ENCODE measurements at regions not wholly inside any gene's neighbourhood (a gene's known extent, or its start where the extent isn't known, plus 50 kb on each side); places are given as distances from the start of the nearest gene placed in this dataset.
A peak's percentile ranks its signal among the peaks of the same experiment; 100 is the strongest.
"Not testable (repeated sequence)": the region's sequence is repeated elsewhere in the genome, so short reads cannot be mapped to it uniquely, and the experiment has no call there.

DNA sequence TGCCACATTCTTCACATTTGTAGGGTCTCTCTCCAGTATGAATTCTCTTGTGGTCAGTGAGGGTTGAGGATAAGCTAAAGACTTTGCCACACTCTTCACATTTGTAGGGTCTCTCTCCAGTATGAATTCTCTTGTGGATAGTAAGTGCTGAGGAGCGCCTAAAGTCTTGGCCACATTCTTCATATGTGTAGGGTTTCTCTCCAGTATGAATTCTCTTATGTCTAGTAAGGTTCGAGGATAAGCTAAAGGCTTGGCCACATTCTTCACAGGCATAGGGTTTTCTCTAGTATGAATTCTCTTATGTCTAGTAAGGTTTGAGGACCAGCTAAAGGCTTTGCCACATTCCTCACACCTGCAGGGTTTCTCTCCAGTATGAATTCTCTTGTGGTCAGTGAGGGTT is 706.9 kb upstream of the ZNF722 start:
- H3K36me3 ChIP-seq (ENCODE audit: insufficient read depth in 1 of 2, low read depth in 1 of 2); DNase-seq; H3K9me3 ChIP-seq; H3K27me3 ChIP-seq (ENCODE audit: insufficient read depth in 3 of 3, low read length in 2 of 3); H3K4me3 ChIP-seq; ATAC-seq; H3K4me1 ChIP-seq; intact Hi-C loops (cut with DNase I); H3K27ac ChIP-seq: not testable (repeated sequence)
- 55 to 67% (median 60%) methylated on average over 2 of the region's 2 CpGs for WGBS, 3 donors

DNA sequence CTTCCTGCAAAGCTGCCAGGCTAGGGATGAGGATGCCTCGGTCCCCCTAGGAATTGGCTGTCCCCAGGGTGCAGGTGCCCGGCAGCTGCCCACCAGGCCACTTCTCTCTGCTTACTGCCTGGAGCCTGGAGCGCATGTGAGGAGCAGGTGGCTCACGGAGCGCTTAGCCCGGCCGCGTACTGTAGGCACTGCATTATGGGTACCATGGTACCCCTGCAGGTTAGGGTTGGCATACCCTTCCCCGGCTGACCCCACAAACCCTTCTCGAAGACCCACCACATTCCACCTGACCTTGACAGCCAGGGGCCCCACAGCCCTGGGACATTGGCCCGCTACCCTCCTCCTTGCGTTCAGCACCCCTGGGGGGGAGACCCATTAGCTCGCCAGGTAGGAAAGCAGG is 681.1 kb upstream of the ZNF722 start:
- H3K36me3 ChIP-seq (ENCODE audit: insufficient read depth in 1 of 2, low read depth in 1 of 2); H3K4me3 ChIP-seq; intact Hi-C loops (cut with DNase I); H3K9me3 ChIP-seq; H3K27ac ChIP-seq; ATAC-seq; H3K27me3 ChIP-seq (ENCODE audit: insufficient read depth in 3 of 3, low read length in 2 of 3); H3K4me1 ChIP-seq: not testable (repeated sequence)
- peak in 1 of 2 donors; percentile 7 for DNase-seq
- WGBS, 3 donors: 97 to 98% (median 97%) methylated on average over 4 to 8 of the region's 13 CpGs

DNA sequence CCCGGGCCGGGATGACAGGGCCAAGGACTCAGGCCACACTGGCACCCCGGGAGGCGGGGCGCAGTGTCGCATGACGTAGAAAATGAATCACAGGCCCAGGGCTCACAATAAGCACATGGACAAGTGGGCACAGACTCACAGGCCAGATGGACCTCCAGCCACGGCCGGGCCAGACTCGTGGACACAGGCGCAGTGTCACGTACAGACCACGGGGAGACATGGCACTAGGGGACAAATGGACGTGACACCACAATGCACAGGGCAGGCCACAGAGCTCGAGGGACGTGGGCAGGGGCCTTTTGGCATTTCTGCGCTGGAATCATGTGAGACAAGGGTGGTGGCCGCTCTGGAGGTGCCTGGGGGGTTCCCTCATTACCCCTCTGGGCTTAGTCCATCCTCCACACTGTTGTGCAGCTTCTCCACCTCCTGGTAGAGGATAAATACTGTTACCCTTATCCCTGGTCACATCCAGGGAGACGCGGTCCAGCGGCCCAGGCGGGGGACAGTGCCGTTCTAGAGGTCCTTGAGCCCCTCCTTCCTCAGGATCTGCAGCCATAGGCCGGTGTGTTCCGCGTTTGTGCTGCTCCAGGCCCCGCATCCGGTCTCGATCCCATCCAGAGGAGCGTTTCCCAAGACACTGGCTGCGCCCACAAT is 649.8 kb upstream of the ZNF722 start:
- H3K36me3 ChIP-seq (ENCODE audit: insufficient read depth in 1 of 2, low read depth in 1 of 2); H3K4me3 ChIP-seq; intact Hi-C loops (cut with DNase I); ATAC-seq; H3K27ac ChIP-seq; H3K27me3 ChIP-seq (ENCODE audit: insufficient read depth in 3 of 3, low read length in 2 of 3); H3K4me1 ChIP-seq; H3K9me3 ChIP-seq: not testable (repeated sequence)
- DNase-seq: peak in 1 of 2 donors; percentile 35
- 80 to 89% (median 84%) methylated on average over 16 to 17 of the region's 31 CpGs for WGBS, 3 donors

DNA sequence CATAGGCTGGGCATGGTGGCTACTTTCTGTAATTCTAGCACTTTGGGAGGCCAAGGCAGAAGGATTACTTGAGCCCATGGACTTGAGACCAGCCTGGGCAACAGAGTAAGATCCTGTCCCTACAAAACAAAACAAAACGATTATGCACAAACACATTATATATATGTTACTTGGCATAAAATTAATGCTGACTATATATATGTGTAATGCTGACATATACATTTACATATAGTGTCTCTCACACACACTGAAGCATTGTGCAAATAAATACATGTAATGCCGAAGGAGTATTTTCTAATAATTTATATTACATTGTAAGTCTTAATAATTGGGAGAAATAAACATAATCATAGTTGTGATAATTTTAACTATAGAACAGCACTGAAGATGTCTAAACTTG is 621.8 kb upstream of the ZNF722 start:
- ATAC-seq: no peak
- intact Hi-C loops (cut with DNase I): no loop called here
- 21 to 43% (median 43%) methylated on average over 2 of the region's 2 CpGs for WGBS, 3 donors

DNA sequence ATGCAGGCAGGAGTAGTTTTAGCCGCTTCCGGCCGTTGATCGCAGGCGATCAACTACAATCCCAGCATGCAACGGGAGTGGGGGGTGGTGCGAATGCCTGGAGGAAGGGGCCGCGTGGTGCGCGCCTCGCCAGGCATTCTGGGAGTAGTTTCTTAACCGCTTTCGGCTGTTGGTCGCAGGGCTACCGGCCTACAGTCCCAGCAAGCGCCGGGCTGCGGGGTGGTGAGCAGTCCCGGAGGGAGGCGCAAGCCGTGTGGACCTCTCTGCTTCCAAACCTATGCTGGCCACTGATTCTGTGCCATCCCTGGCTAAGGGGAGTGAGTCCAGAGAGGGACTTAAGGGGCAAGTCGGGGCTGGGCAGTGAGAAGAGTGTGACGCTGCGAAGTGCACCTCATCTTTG is 604.5 kb upstream of the ZNF722 start:
- WGBS, 3 donors: no CpG with 5 or more reads among the region's 25 CpGs
- ATAC-seq: not testable (repeated sequence)

More for the DNA sequence above, 621.8 kb upstream of the ZNF722 start:
- Histone ChIP-seq H3K9me3 (no peaks in the 10 kb centered on the region), H3K27ac (no peak overlapping the region), H3K4me1 (no peaks in the 10 kb centered on the region), H3K4me3 (no peak overlapping the region), H3K27me3 (ENCODE audit: insufficient read depth in 3 of 3, low read length in 2 of 3) (no peaks in the 10 kb centered on the region), H3K36me3 (ENCODE audit: insufficient read depth in 1 of 2, low read depth in 1 of 2) (no peaks in the 10 kb centered on the region)
- TF ChIP-seq, protein P1, sequence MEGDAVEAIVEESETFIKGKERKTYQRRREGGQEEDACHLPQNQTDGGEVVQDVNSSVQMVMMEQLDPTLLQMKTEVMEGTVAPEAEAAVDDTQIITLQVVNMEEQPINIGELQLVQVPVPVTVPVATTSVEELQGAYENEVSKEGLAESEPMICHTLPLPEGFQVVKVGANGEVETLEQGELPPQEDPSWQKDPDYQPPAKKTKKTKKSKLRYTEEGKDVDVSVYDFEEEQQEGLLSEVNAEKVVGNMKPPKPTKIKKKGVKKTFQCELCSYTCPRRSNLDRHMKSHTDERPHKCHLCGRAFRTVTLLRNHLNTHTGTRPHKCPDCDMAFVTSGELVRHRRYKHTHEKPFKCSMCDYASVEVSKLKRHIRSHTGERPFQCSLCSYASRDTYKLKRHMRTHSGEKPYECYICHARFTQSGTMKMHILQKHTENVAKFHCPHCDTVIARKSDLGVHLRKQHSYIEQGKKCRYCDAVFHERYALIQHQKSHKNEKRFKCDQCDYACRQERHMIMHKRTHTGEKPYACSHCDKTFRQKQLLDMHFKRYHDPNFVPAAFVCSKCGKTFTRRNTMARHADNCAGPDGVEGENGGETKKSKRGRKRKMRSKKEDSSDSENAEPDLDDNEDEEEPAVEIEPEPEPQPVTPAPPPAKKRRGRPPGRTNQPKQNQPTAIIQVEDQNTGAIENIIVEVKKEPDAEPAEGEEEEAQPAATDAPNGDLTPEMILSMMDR (IDR thresholded peaks at IDR 0.05): no peak
- DNase-seq: no peak

DNA sequence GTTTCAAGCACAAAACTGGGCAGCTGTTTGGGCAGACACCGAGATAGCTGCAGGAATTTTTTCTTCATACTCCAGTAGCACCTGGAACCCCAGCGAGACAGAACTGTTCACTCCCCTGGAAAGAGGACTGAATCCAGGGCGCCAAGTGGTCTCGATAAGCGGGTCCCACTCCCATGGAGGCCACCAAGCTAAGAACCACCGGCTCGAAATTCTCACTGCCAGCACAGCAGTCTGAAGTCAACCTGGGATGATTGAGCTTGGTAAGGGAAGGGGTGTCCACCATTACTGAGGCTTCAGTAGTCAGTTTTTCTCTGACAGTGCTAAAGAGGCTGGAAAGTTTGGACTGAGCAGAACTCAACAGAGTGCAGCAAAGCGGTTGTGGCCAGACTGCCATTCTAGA is 590.8 kb upstream of the ZNF722 start:
- H3K36me3 ChIP-seq (ENCODE audit: insufficient read depth in 1 of 2, low read depth in 1 of 2); intact Hi-C loops (cut with DNase I); H3K27me3 ChIP-seq (ENCODE audit: insufficient read depth in 3 of 3, low read length in 2 of 3); ATAC-seq; H3K4me1 ChIP-seq; H3K9me3 ChIP-seq; H3K27ac ChIP-seq; H3K4me3 ChIP-seq: not testable (repeated sequence)
- WGBS, 3 donors: 64 to 85% (median 70%) methylated on average over 5 of the region's 8 CpGs
- DNase-seq: peak in 1 of 2 donors; percentile 11

More for the DNA sequence above, 604.5 kb upstream of the ZNF722 start:
- intact Hi-C loops (cut with DNase I); H3K36me3 ChIP-seq (ENCODE audit: insufficient read depth in 1 of 2, low read depth in 1 of 2); DNase-seq; H3K27me3 ChIP-seq (ENCODE audit: insufficient read depth in 3 of 3, low read length in 2 of 3); H3K27ac ChIP-seq; H3K4me1 ChIP-seq; H3K4me3 ChIP-seq; H3K9me3 ChIP-seq: not testable (repeated sequence)
